ENCODE measurements at regions not wholly inside any gene's neighbourhood (a gene's known extent, or its start where the extent isn't known, plus 50 kb on each side); places are given as distances from the start of the nearest gene placed in this dataset.

DNA sequence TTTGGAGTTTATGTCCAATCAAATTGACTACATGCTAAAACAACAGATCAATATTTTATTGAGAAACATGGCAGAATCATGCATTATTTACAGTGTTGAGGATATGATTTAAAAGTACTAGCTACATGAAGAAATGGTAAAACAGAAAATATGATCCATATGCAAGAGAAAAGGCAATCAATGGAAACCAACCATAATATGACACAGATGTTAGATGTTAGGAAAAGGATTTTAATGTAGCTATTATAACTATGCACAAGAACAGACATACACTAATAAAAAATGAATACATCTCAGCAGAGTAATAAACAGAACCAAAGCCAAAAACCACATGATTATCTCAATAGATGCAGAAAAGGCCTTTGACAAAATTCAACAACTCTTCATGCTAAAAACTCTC is 166.2 kb upstream of the CACNA2D1 start (continued):
- TF ChIP-seq, protein P1, sequence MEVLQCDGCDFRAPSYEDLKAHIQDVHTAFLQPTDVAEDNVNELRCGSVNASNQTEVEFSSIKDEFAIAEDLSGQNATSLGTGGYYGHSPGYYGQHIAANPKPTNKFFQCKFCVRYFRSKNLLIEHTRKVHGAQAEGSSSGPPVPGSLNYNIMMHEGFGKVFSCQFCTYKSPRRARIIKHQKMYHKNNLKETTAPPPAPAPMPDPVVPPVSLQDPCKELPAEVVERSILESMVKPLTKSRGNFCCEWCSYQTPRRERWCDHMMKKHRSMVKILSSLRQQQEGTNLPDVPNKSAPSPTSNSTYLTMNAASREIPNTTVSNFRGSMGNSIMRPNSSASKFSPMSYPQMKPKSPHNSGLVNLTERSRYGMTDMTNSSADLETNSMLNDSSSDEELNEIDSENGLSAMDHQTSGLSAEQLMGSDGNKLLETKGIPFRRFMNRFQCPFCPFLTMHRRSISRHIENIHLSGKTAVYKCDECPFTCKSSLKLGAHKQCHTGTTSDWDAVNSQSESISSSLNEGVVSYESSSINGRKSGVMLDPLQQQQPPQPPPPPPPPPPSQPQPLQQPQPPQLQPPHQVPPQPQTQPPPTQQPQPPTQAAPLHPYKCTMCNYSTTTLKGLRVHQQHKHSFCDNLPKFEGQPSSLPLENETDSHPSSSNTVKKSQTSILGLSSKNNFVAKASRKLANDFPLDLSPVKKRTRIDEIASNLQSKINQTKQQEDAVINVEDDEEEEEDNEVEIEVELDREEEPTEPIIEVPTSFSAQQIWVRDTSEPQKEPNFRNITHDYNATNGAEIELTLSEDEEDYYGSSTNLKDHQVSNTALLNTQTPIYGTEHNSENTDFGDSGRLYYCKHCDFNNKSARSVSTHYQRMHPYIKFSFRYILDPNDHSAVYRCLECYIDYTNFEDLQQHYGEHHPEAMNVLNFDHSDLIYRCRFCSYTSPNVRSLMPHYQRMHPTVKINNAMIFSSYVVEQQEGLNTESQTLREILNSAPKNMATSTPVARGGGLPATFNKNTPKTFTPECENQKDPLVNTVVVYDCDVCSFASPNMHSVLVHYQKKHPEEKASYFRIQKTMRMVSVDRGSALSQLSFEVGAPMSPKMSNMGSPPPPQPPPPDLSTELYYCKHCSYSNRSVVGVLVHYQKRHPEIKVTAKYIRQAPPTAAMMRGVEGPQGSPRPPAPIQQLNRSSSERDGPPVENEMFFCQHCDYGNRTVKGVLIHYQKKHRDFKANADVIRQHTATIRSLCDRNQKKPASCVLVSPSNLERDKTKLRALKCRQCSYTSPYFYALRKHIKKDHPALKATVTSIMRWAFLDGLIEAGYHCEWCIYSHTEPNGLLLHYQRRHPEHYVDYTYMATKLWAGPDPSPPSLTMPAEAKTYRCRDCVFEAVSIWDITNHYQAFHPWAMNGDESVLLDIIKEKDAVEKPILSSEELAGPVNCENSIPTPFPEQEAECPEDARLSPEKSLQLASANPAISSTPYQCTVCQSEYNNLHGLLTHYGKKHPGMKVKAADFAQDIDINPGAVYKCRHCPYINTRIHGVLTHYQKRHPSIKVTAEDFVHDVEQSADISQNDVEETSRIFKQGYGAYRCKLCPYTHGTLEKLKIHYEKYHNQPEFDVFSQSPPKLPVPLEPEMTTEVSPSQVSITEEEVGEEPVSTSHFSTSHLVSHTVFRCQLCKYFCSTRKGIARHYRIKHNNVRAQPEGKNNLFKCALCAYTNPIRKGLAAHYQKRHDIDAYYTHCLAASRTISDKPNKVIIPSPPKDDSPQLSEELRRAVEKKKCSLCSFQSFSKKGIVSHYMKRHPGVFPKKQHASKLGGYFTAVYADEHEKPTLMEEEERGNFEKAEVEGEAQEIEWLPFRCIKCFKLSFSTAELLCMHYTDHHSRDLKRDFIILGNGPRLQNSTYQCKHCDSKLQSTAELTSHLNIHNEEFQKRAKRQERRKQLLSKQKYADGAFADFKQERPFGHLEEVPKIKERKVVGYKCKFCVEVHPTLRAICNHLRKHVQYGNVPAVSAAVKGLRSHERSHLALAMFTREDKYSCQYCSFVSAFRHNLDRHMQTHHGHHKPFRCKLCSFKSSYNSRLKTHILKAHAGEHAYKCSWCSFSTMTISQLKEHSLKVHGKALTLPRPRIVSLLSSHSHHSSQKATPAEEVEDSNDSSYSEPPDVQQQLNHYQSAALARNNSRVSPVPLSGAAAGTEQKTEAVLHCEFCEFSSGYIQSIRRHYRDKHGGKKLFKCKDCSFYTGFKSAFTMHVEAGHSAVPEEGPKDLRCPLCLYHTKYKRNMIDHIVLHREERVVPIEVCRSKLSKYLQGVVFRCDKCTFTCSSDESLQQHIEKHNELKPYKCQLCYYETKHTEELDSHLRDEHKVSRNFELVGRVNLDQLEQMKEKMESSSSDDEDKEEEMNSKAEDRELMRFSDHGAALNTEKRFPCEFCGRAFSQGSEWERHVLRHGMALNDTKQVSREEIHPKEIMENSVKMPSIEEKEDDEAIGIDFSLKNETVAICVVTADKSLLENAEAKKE (CRISPR knock-in tag; IDR thresholded peaks at IDR 0.05) = no peak
- TF ChIP-seq NANOG (IDR thresholded peaks at IDR 0.05; ENCODE audit: borderline replicate concordance) = no peak
- TF ChIP-seq STAT1 (IDR thresholded peaks at IDR 0.05; ENCODE audit: unreplicated experiment) = no peak
- TF ChIP-seq, protein P2, sequence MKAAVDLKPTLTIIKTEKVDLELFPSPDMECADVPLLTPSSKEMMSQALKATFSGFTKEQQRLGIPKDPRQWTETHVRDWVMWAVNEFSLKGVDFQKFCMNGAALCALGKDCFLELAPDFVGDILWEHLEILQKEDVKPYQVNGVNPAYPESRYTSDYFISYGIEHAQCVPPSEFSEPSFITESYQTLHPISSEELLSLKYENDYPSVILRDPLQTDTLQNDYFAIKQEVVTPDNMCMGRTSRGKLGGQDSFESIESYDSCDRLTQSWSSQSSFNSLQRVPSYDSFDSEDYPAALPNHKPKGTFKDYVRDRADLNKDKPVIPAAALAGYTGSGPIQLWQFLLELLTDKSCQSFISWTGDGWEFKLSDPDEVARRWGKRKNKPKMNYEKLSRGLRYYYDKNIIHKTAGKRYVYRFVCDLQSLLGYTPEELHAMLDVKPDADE (IDR thresholded peaks at IDR 0.05) = no peak
- no peak for TF ChIP-seq ZNF331 (CRISPR knock-in tag; IDR thresholded peaks at IDR 0.05; ENCODE audit: low read depth)
- TF ChIP-seq EZH2phosphoT487 (IDR thresholded peaks at IDR 0.05; ENCODE audit: unreplicated experiment) = no peak
- TF ChIP-seq JUNB (IDR thresholded peaks at IDR 0.05; ENCODE audit: unreplicated experiment) = no peak

DNA sequence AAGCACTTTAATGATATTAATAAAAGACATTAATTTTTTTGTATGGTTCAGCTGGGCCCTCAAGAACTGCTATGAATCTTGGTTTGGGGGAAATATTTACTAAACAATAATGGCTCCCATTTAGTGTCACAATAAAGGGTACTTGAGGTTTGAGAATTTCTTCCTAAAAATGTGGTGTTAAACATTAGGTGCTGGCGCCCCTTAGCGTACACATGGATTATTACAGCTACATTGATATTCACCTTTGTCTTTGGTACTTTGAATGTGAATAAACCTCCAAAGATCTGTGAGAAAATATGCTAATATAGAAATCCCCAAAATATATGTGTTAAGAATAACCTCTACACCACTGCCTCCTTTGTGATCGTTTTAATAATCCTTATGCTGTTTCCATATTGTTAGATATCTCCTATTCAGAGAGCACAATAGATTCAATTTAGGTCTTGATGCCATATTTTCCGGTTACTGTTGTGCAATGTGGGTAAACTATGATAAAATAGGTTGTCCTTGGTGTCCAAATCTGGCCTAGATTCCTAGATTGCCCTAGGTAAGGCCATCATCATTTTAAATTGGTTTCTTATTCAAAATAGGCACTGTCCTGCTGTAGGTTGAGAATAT is 161.8 kb upstream of the CACNA2D1 start:
- peaks cover 2% of the 10 kb centered on the region for H3K27me3 Mint-ChIP-seq (ENCODE audit: insufficient read depth, low read depth, poor library complexity)
- Histone ChIP-seq H3K4me2 (no peak overlapping the region), H3K79me2 (replicated peaks; ENCODE audit: insufficient read depth) (no peaks in the 10 kb centered on the region), H4K20me1 (replicated peaks; ENCODE audit: insufficient read depth) (no peaks in the 10 kb centered on the region), H3K27ac (ENCODE audit: low read depth) (no peak overlapping the region), H3K36me3 (ENCODE audit: insufficient read depth) (no peaks in the 10 kb centered on the region), H3K4me3 (no peak overlapping the region), H2AFZ (no peak overlapping the region), H3K9me2 (ENCODE audit: insufficient read depth) (no peaks in the 10 kb centered on the region), H3K4me1 (ENCODE audit: insufficient read depth) (no peaks in the 10 kb centered on the region), H3F3A (replicated peaks; ENCODE audit: low read depth) (no peaks in the 10 kb centered on the region), H3K27me3 (ENCODE audit: insufficient read depth) (no peaks in the 10 kb centered on the region)
- H3K36me3 Mint-ChIP-seq (ENCODE audit: low read depth) = peaks cover 5% of the 10 kb centered on the region; the same call in 1 of the 3 replicates
- DNase-seq (ENCODE audit: low spot score) (peak; percentile 76), ATAC-seq (no peak)
- H3K9me3 Mint-ChIP-seq = peaks cover 8% of the 10 kb centered on the region; the same call in 2 of the 3 replicates
- no peak overlapping the region for H3K4me3 Mint-ChIP-seq
- no peak overlapping the region for H3K27ac Mint-ChIP-seq
- TF ChIP-seq, protein P3, sequence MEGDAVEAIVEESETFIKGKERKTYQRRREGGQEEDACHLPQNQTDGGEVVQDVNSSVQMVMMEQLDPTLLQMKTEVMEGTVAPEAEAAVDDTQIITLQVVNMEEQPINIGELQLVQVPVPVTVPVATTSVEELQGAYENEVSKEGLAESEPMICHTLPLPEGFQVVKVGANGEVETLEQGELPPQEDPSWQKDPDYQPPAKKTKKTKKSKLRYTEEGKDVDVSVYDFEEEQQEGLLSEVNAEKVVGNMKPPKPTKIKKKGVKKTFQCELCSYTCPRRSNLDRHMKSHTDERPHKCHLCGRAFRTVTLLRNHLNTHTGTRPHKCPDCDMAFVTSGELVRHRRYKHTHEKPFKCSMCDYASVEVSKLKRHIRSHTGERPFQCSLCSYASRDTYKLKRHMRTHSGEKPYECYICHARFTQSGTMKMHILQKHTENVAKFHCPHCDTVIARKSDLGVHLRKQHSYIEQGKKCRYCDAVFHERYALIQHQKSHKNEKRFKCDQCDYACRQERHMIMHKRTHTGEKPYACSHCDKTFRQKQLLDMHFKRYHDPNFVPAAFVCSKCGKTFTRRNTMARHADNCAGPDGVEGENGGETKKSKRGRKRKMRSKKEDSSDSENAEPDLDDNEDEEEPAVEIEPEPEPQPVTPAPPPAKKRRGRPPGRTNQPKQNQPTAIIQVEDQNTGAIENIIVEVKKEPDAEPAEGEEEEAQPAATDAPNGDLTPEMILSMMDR (conservative IDR thresholded peaks at IDR 0.05; ENCODE audit: low read depth in 2 of 2) = peak; percentile 81 to 96
- no peak for TF ChIP-seq STAT1 (IDR thresholded peaks at IDR 0.05; ENCODE audit: unreplicated experiment)
- H3K4me1 Mint-ChIP-seq = peaks cover 9% of the 10 kb centered on the region; the same call in 2 of the 3 replicates

Measured in GM23338 (cell line).